Keratinocyte (primary cell): ENCODE measurements at regions not wholly inside any gene's neighbourhood (a gene's known extent, or its start where the extent isn't known, plus 50 kb on each side); places are given as distances from the start of the nearest gene placed in this dataset.

Source experiments
- DNase-seq: peaks from one replicate; pipeline ENCODE4 v3.0.0-alpha.2; 2011; ENCODE audit warnings: low read depth, missing footprints, low spot score
- FAIRE-seq: peaks from 2 replicates; lab custom pipeline; 2011; peaks lifted over from hg19 to GRCh38; lab: Jason Lieb, UNC
- H2AFZ ChIP-seq: 2 replicates; pipeline ENCODE4 v1.6.0; 2012; ENCODE audit warnings: low read length, control low read depth, inconsistent platforms; ENCODE audit not compliant: control insufficient read depth
- H3K27ac ChIP-seq: 2 replicates; pipeline ENCODE4 v1.5.1; 2011; ENCODE audit warnings: low read length; ENCODE audit not compliant: control insufficient read depth, insufficient read depth
- H3K27me3 ChIP-seq: 3 replicates; pipeline ENCODE4 v1.6.0; 2011; ENCODE audit warnings: low read length; ENCODE audit not compliant: control insufficient read depth, insufficient read depth; ENCODE audit errors: extremely low read depth
- H3K36me3 ChIP-seq, 2 experiments: 2 replicates in 1 of 2; 3 replicates in 1 of 2; pipeline ENCODE4 v1.5.1; 2011; ENCODE audit warnings: low read length in 2 of 2, mild to moderate bottlenecking in 1 of 2; ENCODE audit not compliant: control insufficient read depth in 2 of 2, insufficient read depth in 2 of 2; ENCODE audit errors: extremely low read depth in 1 of 2
- H3K4me1 ChIP-seq: 3 replicates; pipeline ENCODE4 v1.5.1; 2011; ENCODE audit warnings: low read length; ENCODE audit not compliant: control insufficient read depth, insufficient read depth; ENCODE audit errors: extremely low read depth
- H3K4me2 ChIP-seq: 3 replicates; pipeline ENCODE4 v1.6.0; 2011; ENCODE audit warnings: low read depth, low read length; ENCODE audit not compliant: control insufficient read depth, insufficient read depth; ENCODE audit errors: extremely low read depth
- H3K4me3 ChIP-seq, 3 experiments: fragments of 200-600 bp in 1 of 3; sonication (generic) in 1 of 3; 2 replicates in 2 of 3; 3 replicates in 1 of 3; pipeline ENCODE4 v1.5.1; 2011 to 2016; ENCODE audit warnings: low read length in 3 of 3, mild to moderate bottlenecking in 3 of 3, control low read depth in 2 of 3, inconsistent platforms in 1 of 3, low read depth in 1 of 3, mixed read lengths in 1 of 3, mixed run types in 1 of 3, moderate library complexity in 1 of 3; ENCODE audit not compliant: control insufficient read depth in 2 of 3, insufficient read depth in 2 of 3; ENCODE audit errors: extremely low read depth in 1 of 3
- H3K79me2 ChIP-seq: 2 replicates; pipeline ENCODE4 v1.6.0; 2012; ENCODE audit warnings: low read length; ENCODE audit not compliant: control insufficient read depth, insufficient read depth
- H3K9ac ChIP-seq: 3 replicates; pipeline ENCODE4 v1.6.0; 2011; ENCODE audit warnings: low read length; ENCODE audit not compliant: control insufficient read depth, insufficient read depth; ENCODE audit errors: extremely low read depth
- H3K9me1 ChIP-seq: 3 replicates; pipeline ENCODE4 v1.6.0; 2011; ENCODE audit warnings: low read length; ENCODE audit not compliant: control insufficient read depth, insufficient read depth; ENCODE audit errors: extremely low read depth
- H3K9me3 ChIP-seq: 2 replicates; pipeline ENCODE4 v1.5.1; 2012; ENCODE audit warnings: low read depth, low read length; ENCODE audit not compliant: control insufficient read depth
- H4K20me1 ChIP-seq: 3 replicates; pipeline ENCODE4 v1.6.0; 2011; ENCODE audit warnings: low read length; ENCODE audit not compliant: control insufficient read depth, insufficient read depth; ENCODE audit errors: extremely low read depth
- EZH2 ChIP-seq: IDR thresholded peaks from one replicate; pipeline ENCODE4 v1.6.1; 2012; ENCODE audit warnings: inconsistent platforms, mild to moderate bottlenecking, low read length, moderate library complexity
- dilution Hi-C: fragments of 300-500 bp; cut with MboI; formaldehyde crosslinking; loops from one replicate; pipeline ENCODE4 v1.7.0; 2020; ENCODE audit warnings: low sequenced_read_pairs; ENCODE audit not compliant: extremely low pct_ligation_motif_present
- TF ChIP-seq, protein P1 (sequence below), 3 experiments: IDR thresholded peaks in 1 of 3; conservative IDR thresholded peaks in 1 of 3; optimal IDR thresholded peaks in 1 of 3; 2 replicates in 2 of 3; 3 replicates in 1 of 3; pipeline versions ENCODE3 to v1.5.1; 2011; ENCODE audit warnings: low read length in 3 of 3, mild to moderate bottlenecking in 3 of 3, moderate library complexity in 2 of 3, control low read depth in 1 of 3, inconsistent platforms in 1 of 3; ENCODE audit not compliant: insufficient read depth in 2 of 3; ENCODE audit errors: extremely low read depth in 1 of 3

DNA sequence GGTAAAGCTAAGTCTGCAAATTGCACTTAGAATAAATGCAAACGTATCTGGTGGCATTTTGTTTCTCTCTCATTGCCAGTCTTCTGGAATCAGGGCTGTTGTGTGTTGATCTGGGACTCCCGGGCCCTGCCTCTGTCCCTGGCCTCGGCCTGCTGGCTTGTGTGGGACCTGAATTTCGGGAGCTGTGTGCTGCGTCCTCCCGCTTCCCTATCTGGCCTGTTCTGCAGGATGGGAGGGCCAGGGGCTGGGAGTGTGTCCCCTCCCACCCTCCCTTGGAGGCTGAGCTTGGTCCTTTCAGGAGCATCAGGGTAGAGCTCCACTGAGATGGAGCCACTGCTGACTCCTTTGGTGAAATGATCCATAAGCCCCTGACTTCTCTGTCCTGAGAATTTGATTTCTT lies 118.5 kb downstream of the ACKR3 start:
- DNase-seq (no peak), FAIRE-seq (no peak)
- H3K4me1 ChIP-seq = peaks cover 49% of the 10 kb centered on the region

DNA sequence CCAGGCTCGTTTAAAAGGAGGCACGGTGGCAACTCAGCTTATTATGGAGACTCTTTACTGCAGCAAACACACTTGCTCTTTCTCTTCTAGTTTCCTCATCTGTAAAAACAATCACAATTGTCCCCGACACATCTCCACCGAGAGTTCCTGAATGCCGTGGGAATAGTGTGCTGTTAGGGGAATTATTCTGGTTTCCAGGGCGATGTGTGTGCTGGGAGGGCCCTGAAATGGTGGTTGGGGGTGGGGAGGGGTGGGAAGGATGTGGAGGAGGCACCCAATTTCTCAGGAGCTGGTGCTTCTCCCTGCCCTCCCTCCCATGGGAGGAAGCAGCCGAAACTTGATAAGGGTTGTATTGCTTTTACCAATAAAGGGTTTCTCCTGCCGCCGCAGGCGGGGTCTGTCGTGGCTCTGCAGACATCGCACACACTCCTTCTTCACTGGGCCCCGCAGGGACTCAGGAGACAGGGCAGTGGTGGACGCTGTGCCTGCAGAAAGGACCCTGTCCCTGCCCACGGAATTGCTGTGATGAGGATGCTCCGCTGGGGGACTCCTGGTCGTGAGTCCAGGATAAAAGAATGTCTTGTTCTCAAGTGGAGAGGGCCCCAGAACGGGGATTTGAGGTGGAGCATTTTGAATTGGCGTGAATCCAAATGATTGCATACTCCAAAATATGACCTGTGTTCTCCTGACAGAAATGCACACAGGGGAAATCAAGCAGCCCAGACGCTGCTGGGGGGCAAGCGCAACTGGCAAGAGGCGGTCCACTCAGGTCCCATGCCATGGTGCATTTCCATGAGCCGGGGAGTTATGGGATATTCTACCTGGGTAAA lies 119.2 kb downstream of the ACKR3 start:
- H3K9ac ChIP-seq = peak overlapping the region; percentile 44
- H3K4me2 ChIP-seq = peak overlapping the region; percentile 67
- no peak overlapping the region for H3K27ac ChIP-seq
- TF ChIP-seq, protein P1, sequence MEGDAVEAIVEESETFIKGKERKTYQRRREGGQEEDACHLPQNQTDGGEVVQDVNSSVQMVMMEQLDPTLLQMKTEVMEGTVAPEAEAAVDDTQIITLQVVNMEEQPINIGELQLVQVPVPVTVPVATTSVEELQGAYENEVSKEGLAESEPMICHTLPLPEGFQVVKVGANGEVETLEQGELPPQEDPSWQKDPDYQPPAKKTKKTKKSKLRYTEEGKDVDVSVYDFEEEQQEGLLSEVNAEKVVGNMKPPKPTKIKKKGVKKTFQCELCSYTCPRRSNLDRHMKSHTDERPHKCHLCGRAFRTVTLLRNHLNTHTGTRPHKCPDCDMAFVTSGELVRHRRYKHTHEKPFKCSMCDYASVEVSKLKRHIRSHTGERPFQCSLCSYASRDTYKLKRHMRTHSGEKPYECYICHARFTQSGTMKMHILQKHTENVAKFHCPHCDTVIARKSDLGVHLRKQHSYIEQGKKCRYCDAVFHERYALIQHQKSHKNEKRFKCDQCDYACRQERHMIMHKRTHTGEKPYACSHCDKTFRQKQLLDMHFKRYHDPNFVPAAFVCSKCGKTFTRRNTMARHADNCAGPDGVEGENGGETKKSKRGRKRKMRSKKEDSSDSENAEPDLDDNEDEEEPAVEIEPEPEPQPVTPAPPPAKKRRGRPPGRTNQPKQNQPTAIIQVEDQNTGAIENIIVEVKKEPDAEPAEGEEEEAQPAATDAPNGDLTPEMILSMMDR (optimal IDR thresholded peaks at IDR 0.05 in 1 of 3, IDR thresholded peaks at IDR 0.05 in 1 of 3, conservative IDR thresholded peaks at IDR 0.05 in 1 of 3; ENCODE audit: extremely low read depth in 1 of 3, insufficient read depth in 2 of 3, low read length in 3 of 3) = no peak
- TF ChIP-seq EZH2 = no peak
- H2AFZ ChIP-seq = no peak overlapping the region
- H3K27me3 ChIP-seq = no peaks in the 10 kb centered on the region
- DNase-seq (no peak), FAIRE-seq (no peak)
- H3K9me1 ChIP-seq = no peaks in the 10 kb centered on the region
- no peaks in the 10 kb centered on the region for H3K79me2 ChIP-seq
- peaks cover 49% of the 10 kb centered on the region for H3K4me1 ChIP-seq
- H3K9me3 ChIP-seq = no peaks in the 10 kb centered on the region
- dilution Hi-C loops = no loop called here
- H3K36me3 ChIP-seq = no peaks in the 10 kb centered on the region
- H3K4me3 ChIP-seq = no peak overlapping the region
- H4K20me1 ChIP-seq = no peaks in the 10 kb centered on the region

More for the DNA sequence above, 118.5 kb downstream of the ACKR3 start:
- dilution Hi-C loops = no loop called here
- TF ChIP-seq, protein P1 (optimal IDR thresholded peaks at IDR 0.05 in 1 of 3, IDR thresholded peaks at IDR 0.05 in 1 of 3, conservative IDR thresholded peaks at IDR 0.05 in 1 of 3; ENCODE audit: extremely low read depth in 1 of 3, insufficient read depth in 2 of 3, low read length in 3 of 3) = no peak
- no peak for TF ChIP-seq EZH2
- no peaks in the 10 kb centered on the region for H3K9me3 ChIP-seq
- H3K36me3 ChIP-seq = no peaks in the 10 kb centered on the region
- no peaks in the 10 kb centered on the region for H3K79me2 ChIP-seq
- no peaks in the 10 kb centered on the region for H3K9me1 ChIP-seq
- H3K27ac ChIP-seq = no peak overlapping the region
- H3K9ac ChIP-seq = no peak overlapping the region
- H3K4me3 ChIP-seq = no peak overlapping the region
- no peak overlapping the region for H3K4me2 ChIP-seq
- H4K20me1 ChIP-seq = no peaks in the 10 kb centered on the region
- H3K27me3 ChIP-seq = no peaks in the 10 kb centered on the region
- H2AFZ ChIP-seq = no peak overlapping the region
